Nucleus accumbens (tissue), 56 donors: ENCODE measurements at regions not wholly inside any gene's neighbourhood (a gene's known extent, or its start where the extent isn't known, plus 50 kb on each side); places are given as distances from the start of the nearest gene placed in this dataset.
"Not testable (repeated sequence)": the region's sequence is repeated elsewhere in the genome, so short reads cannot be mapped to it uniquely, and the experiment has no call there.

Experiments
- DNase-seq, 56 donors: peaks; one replicate each; lab custom pipeline; 2025; lab: John Stamatoyannopoulos, UW

DNA sequence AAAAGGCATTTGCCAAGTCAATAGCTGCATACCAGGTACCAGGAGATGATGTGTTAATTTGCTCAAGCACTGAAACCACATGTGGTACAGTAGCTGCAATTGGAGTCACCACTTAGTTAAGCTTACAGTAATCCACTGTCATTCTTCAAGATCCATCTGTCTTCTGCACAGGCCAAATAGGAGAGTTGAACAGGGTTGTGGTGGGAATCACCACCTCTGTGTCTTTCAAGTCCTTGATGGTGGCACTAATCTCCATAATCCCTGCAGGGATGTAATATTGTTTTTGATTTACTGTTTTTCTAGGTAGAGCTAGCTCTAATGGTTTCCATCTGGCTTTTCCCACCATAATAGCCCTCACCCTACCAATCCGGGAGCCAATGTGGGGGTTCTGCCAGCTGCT is 91.9 kb downstream of the FCRL5 start:
- no peak for DNase-seq

DNA sequence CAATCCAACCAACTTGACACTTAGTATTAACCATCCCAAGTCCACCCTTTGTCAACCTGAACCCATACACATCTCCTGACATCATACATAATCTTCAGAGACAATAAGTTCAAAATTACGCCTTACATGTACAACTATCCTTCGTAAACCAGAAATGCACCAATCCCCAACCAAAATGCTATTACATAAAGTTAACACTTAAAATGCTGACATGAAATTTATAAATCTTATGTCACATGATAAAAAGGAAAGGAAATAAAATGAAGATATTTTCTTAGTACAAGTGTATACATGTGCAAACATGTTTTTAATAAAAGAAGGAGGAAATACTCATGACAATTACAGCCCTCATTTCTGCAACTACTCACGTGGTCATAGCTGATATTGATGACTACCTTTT is 95.0 kb downstream of the FCRL5 start:
- no peak for DNase-seq

DNA sequence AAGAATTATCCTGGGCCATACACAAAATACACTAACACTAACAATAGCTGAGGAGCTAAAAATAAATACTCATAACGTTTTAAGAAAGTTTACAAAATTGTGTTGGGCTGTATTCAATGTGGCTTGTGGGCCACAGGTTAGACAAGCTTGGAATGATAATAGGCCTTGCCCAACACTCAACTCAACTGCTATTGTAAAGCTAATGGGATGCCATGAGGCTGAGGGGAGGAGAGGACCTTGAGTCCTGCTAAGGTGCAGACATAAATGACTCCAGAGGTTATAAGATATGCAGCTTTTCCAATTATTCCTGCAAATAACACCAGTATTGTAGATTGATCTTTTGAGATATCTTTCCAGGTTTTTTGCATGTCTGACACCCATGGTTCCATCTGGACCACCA is 97.0 kb downstream of the FCRL5 start:
- no peak for DNase-seq

DNA sequence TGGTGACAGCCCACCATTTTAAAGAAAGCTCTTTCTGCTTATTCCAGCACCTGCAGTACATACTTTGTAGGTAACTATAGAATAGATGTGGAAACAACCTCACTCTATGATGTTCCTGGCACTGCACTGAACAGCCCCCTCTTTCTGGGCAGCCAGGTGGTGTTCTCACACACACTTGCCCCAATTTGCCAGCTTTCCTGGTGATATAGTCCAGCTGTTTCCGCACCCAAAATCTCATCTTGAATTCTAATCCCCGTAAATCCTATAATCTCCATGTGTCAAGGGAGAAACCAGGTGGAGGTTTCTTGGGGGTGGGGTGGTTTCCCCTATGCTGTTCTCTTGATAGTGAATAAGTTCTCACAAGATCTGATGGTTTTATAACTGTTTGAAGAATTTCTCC is 102.2 kb downstream of the FCRL5 start:
- no peak for DNase-seq

DNA sequence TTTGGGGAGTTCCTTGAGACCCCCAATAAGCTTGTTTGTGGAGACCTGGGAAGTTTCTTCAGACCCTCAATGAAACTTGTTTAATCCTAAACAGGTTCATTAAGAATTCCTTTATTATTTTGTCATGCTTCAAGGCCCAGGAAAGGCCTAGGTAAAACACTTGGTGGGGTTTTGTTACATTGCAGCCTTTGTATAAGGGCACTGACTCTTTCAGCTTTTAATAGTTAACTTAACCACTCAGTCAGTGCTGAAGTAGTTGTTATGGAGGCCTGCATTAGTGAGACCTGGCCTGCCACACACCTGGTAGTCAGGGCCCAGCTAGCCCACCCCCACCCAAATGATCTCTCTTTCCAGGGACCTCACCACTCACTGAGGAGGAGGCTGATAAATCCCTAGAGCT is 103.7 kb downstream of the FCRL5 start:
- DNase-seq: no peak

DNA sequence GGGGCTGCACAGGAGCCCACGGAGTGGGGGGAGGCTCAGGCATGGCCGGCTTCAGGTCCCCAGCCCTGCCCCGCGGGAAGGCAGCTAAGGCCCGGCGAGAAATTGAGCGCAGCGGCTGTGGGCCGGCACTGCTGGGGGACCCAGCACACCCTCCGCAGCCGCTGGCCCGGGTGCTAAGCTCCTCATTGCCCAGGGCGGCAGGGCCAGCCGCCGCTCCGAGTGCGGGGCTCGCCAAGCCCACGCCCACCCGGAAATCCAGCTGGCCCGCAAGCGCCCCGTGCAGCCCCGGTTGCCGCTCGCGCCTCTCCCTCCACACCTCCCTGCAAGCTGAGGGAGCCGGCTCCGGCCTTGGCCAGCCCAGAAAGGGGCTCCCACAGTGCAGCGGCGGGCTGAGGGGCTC is 106.0 kb downstream of the FCRL5 start:
- not testable (repeated sequence) for DNase-seq

DNA sequence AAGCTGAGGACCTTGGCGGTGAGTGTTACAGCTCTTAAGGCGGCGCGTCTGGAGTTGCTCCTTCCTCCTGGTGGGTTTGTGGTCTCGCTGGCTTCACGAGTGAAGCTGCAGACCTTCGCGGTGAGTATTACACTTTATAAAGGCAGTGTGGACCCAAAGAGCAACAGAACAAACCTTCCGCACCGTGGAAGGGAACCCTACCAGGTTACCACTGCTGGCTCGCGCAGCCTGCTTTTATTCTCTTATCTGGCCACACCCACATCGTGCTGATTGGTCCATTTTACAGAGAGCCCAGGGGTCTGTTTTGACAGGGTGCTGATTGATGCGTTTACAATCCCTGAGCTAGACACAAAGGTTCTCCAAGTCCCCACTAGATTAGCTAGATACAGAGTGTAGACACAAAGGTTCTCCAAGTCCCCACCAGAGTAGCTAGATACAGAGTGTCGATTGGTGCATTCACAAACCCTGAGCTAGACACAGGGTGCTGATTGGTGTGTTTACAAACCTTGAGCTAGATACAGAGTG is 106.6 kb downstream of the FCRL5 start:
- DNase-seq: not testable (repeated sequence)

DNA sequence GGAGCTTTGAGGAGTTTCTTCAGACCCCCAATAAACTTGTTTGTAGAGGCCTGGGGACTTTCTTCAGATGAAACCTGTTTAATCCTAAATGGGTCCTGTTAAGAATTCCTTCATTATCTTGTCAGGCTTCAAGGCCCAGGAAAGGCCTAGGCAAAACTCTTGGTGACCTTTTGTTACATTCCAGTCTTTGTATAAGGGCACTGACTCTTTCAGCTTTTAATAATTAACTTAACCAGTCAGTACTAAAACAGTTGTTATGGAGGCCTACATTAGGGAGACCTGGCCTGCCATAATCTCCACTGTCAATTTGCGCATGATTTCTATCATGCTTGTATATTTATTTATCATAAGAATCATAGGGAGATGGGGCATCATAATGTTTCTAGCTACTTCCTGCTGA is 110.2 kb downstream of the FCRL5 start:
- no peak for DNase-seq

DNA sequence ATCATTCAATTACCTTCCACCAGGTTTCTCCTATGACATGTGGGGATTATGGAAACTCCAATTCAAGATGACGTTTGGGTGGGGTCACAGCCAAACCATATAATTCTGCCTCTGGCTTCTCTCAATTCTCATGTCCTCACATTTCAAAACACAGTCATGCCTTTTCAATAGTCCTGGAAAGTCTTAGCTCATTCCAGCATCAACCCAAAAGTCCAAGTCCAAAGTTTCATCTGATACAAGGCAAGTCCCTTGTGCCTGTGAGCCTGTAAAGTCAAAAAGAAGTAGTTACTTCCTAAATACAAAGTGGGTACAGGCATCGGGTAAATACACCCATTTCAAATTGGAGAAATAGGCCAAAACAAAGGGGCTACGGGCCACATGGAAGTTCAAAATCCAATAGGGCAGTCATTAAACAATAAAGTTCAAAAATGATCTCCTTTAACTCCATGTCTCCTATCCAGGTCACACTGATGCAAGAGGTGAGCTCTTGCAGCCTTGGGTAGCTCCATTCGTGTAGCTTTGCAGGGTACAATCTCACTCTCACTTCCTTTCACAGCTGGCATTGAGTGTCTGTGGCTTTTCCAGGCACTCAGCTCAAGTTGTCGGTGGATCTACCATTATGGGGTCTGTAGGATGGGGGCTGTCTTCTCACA is 112.9 kb downstream of the FCRL5 start:
- DNase-seq: no peak

DNA sequence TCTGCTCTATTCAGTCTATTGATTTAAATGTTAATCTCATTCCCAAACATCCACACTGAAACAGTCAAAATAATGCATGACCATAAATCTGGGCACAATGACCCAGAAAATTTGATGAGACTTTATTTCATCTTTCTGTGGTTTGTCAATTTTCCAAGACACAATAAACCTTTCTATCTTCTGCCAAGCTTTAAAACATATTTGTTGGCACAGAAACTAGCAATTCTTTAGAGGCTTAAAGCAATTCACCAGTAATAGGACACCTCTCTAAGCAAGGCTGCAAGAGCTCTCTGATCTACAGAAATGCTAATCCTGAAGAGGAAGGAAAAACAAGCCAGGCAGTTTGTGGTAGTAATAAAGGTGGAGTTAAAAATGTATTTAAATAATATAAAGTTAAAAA is 113.7 kb downstream of the FCRL5 start:
- no peak for DNase-seq

DNA sequence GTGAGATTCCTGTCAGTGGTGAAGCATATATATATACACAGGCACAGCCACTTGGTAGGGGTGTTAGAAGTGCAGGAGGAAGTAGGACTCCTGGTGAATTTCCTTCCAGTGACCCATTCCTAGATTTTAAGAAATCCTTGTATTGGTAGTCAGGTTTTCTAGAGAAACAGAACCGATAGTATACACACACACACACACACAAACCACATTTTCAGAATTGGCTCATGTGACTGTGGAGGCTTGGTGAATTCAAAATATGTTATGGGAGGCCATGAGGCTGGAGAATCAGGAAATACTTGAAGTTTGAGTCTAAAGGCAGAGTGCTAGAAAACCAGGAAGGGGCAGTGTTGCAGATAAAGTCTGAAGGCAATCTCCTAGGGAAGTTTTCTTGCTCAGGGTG is 114.2 kb downstream of the FCRL5 start:
- DNase-seq: no peak

DNA sequence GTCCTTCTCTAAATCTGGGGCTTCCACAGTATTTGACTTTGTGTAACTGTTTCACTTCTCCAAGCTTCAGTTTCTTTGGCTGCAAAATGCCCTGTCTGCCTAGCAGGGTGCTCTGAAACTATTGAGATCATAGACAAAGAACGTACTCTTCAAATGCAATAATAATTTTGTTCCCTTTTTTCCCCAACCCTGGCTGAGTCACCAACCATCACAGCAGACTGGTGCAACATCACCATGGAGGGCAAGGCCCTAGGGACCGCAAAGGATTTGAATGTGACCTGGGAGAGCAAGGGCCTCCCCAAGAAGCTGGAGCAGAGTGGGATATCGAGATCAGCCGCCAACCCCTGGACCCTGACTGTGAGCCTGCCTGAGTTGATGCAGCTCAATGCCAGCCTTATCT is 115.0 kb downstream of the FCRL5 start:
- DNase-seq: no peak

DNA sequence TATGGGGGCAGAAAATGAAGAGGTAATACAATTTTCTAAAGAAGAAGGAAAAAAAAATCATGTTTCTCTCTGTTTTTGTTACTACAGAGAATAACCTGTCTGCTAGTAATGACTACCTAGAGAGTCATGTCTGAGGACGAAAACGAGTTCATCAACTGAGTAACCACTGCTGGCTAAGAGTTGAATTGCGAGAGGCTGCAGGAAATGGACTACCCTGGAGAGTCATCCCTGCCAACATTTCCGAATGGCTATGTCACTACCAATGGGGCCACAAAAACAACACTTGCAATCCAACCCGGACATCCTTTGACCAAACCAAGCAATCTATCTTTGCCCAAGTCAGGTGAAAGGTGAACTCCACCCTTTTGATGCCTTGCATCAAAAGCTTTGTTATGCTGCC is 120.6 kb downstream of the FCRL5 start:
- DNase-seq: no peak

DNA sequence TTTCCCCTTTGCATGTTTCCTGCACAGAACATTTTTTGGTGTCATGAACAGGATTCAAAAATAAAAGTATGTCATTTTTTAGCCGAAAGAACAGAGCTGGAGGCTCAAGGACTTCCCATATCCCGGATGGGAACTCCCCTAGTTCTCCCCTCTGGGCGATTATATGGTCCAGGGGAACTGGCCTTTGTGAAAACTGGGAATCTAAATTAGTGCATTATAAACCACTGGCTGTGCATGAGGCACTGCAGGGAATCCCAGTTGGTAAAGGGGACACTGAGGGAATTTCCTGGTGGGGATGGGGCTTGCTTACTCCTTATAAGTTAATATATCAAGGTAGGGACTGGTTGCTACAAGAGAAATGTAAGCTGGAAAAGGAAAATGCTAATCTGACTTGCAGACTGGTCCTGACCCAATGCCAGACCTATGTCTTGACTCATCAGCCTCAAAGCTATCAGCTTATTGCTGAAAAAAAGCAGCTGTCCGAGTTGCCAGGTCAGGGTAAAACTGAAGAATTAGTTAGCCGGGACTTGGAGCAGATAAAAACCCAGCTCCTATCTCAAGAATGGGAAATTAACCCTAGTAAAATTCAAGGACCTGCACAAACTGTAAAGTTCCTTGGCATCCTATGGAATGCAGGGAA is 122.6 kb downstream of the FCRL5 start:
- no peak for DNase-seq

DNA sequence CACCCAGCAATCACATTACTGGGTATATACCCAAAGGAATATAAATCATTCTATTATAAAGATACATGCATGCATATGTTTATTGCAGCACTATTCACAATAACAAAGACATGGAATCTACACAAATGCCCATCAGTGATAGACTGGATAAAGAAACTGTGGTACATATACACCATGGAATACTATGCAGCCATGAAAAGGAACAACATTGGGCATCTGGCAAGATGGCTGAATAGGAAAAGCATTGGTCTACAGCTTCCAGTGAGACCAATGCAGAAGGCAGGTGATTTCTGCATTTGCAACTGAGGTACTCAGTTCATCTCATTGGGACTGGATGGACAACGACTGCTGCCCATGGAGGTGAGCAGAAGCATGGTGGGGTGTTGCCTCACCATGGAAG is 128.6 kb downstream of the FCRL5 start:
- DNase-seq: not testable (repeated sequence)

DNA sequence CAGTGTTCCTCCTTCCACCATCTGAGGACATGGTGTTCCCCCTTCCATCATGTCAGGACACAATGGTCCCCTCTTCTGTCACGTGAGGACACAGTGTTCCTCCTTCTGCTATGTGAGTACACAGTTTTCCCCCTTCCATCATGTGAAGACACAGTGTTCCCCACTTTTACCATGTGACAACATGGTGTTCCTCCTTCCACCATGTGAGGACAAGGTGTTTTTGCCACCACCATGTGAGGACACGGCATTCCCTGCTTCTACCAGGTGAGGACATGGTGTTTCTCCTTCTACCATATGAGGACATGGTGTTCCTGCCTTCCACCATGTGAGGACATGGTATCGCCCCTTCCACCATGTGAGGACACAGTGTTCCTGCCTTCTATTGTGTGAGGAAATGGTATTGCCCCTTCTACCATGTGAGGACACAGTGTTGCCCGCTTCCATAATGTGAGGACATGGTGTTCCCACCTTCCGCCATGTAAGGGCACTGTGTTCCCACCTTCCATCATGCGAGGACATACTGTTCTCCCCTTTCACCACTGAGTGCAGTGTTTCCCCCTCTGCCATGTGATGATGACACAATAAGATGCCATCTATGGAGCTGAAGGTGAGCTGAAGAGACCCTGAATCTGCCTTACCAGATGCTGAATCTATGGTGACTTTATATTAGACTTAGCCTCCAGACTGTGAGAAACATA is 132.3 kb downstream of the FCRL5 start:
- DNase-seq: no peak

DNA sequence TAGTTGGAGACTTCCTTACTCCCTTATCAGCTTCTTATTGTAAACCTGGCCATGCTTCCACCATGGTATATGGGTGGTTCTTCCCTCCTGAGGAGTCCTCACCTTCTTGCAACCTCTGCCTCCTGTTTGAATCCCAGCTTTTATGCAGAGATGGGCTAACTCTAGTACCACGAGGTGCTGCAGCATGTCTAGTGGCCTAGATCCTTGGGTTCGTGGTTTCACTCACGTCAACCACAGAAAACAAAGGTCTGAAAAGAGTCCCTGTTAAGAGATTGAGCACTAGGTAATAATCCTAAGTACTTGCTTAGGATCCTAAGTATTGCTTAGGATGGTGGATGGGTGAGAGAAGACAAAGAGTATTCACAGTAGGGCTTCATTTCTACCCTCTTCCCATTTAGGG is 133.7 kb downstream of the FCRL5 start:
- no peak for DNase-seq

DNA sequence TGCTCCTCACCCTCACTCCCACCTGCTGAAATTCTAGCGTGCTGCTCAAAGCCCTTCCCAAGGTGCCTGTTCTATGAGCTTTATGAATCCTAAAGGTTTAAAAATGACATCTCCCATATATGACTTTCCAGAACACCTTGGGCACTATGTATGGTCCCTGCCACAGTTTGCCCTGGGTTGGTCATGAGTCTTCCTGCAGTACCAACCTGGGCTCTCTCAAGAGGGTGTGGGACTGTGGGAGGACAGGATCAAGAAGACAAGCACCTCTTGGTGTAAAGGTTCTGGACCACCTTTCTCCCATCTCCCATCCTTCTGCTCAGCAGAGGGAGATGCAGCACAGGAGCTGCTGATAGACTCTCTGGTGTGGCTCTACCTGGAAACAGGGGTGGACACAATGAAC is 134.1 kb downstream of the FCRL5 start:
- DNase-seq: no peak

DNA sequence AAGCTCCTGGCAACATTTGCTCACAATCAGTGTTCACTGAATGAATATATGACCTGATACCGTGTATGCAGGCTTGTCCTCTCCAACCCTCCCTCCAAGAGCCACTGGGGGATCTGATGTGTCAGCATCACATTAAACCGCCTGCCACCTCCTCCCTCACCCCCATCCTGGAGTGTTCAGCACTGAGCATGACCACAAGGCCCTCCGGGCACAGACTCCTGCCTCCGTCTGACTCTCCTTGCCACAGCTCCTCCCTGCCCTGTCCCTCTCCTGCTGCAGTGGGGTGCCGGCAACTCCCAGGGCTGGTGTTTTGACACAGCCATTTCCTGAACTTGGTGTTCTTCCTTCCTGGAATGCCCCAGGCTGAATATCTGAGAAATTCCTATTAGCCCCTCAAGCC is 136.7 kb downstream of the FCRL5 start:
- DNase-seq: no peak

DNA sequence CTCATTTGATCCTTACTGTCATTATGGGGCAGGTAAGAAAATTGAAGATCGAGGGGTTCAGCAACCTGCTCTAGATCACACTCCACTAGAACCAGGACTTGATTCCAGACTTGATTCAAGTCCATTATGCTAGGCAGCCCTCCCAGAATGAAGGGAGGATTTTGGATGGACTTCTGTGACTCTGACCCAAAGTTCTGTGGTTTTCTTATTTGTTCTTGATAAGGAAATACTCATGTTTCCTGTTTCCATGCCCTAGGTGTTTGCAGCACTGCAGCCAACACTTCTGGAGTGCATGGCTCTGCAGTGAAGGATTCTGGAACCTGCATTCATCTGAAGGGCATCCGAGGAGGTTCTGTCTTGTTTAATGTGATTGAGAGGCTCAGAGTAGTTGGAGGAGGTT is 140.0 kb downstream of the FCRL5 start:
- no peak for DNase-seq

DNA sequence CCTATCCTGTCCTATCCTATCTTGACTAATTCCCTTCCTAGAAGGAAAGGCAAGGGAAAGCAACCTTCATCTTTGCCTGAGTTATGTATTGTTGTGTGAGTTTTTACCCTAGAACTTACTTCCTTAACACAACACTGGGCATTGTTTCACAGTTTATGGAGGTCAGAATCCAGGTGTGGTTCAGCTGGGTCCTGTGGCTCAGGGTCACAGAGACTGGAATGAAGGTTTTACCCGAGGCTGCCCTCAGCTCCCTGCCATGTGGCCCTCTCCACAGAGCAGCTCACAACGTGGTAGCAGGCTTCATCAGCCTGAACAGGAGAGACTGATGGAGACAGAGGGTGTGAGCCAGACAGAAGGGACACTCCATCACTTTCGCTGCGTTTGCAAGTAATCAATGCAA is 140.5 kb downstream of the FCRL5 start:
- DNase-seq: no peak

DNA sequence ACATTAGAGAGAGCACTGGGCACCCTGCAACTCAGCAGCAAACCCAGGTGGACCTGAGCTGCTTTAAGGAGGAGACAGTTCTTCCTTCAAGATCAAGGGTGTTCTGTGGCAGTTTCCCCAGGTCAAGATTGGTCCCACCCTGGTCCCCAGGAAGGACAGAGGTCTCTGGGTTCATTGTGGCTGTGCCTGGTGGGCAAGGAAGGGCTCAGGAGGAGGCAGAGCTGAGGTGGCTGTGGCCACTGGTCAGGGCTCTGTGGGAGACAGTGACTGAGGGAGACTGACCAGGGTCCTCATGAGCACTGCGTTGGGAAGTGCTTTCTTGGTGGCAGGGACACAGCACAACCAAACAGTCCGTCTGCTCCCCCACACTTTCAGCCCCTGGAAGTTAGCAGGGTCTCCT is 141.3 kb downstream of the FCRL5 start:
- no peak for DNase-seq
